ENCODE measurements at regions not wholly inside any gene's neighbourhood (a gene's known extent, or its start where the extent isn't known, plus 50 kb on each side); places are given as distances from the start of the nearest gene placed in this dataset.

DNA sequence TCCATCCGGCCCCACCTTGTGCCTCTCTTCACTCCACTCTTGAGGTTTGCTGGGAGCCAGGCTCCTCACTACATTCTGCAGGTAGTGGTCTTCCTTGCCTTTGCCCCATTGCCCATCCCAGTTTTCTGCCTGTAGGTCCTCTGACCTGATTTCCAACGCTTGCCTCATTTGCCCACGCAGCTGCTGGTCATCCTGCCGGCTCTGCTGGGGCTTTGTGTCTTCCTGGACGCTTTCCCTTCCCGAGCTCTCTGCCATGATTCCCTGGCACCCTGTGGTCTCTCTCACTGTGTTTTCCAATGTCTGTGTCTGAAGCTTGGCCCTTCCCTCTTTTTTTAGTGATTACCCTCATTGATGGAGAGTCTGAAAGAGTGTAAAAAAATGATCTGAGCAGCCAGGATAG, 451.6 kb downstream of the UTRN start:
- DNase-seq: no peak
- Mint-ChIP-seq H3K27me3 (no peaks in the 10 kb centered on the region), H3K4me3 (no peak overlapping the region), H3K36me3 (peaks cover 12 to 41% of the 10 kb centered on the region in 2 donors), H3K4me1 (no peaks in the 10 kb centered on the region), H3K9me3 (no peaks in the 10 kb centered on the region), H3K27ac (no peak overlapping the region)
- ATAC-seq (replicated peaks): no peak

DNA sequence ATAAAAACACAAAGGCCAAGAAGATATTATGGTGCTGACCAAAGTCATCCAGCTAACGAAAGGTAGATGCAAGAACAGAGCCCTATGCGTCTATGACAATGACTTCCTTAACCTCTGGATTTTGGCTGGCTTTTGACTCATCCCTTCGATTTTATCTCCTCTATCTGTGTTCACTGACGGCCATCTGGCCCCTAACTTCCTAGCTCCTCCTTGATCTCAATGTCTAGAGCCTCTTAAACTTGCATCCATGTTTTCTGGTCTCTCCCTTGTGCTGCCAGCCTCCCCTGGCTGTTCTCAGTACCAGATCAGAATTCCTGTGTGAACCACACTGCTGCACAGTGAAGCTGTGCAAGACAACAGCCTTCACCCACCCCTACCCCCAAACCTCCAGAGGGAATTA, 452.9 kb downstream of the UTRN start:
- DNase-seq (no peak), ATAC-seq (replicated peaks) (no peak)
- H3K36me3 Mint-ChIP-seq: peaks cover 12 to 36% of the 10 kb centered on the region in 2 donors
- H3K27ac Mint-ChIP-seq: peak overlapping the region; percentile 6
- H3K9me3 Mint-ChIP-seq: no peaks in the 10 kb centered on the region
- H3K4me1 Mint-ChIP-seq: no peaks in the 10 kb centered on the region
- H3K4me3 Mint-ChIP-seq: no peak overlapping the region
- H3K27me3 Mint-ChIP-seq: no peaks in the 10 kb centered on the region

DNA sequence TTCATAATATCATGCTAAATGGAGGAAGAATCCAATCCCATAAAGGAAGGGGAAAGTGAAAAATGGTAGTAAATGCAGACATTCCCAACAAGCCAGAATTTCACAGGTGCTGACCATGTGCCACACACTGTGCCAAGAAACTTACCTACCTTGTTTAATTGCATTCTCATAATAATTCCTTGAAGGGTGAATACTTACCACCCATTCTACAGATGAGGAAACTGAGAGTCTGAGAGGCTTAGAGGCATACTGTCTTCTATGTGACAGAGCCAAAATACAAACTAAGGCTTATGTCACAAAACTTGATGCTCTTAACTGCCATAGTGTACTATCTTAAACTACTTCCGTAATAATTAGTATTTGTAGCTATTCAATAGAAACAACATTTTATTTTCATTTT, 454.7 kb downstream of the UTRN start:
- H3K4me3 Mint-ChIP-seq: no peak overlapping the region
- H3K36me3 Mint-ChIP-seq: peaks cover 5 to 27% of the 10 kb centered on the region in 2 donors
- DNase-seq (no peak), ATAC-seq (replicated peaks) (no peak)
- no peak overlapping the region for H3K27ac Mint-ChIP-seq
- no peaks in the 10 kb centered on the region for H3K9me3 Mint-ChIP-seq
- H3K27me3 Mint-ChIP-seq: no peaks in the 10 kb centered on the region
- H3K4me1 Mint-ChIP-seq: peaks cover 0 to 1% of the 10 kb centered on the region in 2 donors

DNA sequence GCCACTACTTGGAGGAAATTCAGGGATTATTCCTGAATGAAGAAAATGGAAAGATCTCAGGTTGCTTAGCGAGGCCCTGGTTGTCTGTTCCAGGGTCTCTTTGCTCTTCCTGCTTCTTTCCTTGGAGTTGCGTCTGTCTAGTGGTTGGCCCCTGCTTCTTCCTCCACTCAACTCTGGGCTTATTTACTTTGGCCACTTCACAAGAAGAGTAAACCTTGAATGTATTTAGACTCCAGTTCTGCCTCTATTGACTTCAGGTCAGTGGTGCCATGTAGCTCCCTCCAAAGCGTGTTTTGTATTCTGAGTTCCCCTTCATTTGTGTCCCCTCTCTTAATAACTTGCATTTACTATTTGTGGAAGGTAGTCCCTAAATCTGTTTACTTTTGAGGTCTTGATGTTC, 456.5 kb downstream of the UTRN start:
- Mint-ChIP-seq H3K27ac (no peak overlapping the region), H3K9me3 (no peaks in the 10 kb centered on the region)

DNA sequence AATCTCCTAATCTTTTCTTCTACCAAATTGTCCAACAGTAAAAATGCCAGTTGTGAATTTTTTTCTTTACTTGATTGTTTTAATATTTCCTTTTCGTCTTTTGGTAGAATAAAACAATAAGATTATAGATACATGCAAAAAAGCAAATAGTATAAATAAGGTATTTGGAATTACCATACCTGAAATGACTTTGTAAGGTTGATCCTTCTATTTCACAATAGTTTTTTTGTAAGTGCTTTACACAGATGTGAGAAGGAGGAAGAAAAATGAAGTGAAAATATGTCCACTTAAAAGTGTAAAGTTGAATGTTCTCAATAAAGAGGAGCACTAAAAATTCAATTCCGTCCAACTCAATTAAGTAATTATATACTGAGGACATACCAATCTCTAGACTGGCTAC, 457.6 kb downstream of the UTRN start:
- Mint-ChIP-seq H3K9me3 (no peaks in the 10 kb centered on the region), H3K4me1 (peaks cover 0 to 4% of the 10 kb centered on the region in 2 donors), H3K27me3 (no peaks in the 10 kb centered on the region), H3K4me3 (no peak overlapping the region), H3K36me3 (peaks cover 5 to 13% of the 10 kb centered on the region in 2 donors), H3K27ac (no peak overlapping the region)
- ATAC-seq (replicated peaks): no peak
- no peak for DNase-seq

More for the DNA sequence above, 456.5 kb downstream of the UTRN start:
- ATAC-seq (replicated peaks): no peak
- Mint-ChIP-seq H3K4me1 (peaks cover 0 to 1% of the 10 kb centered on the region in 2 donors), H3K36me3 (peaks cover 5 to 20% of the 10 kb centered on the region in 2 donors), H3K4me3 (no peak overlapping the region), H3K27me3 (no peaks in the 10 kb centered on the region)
- DNase-seq: no peak

DNA sequence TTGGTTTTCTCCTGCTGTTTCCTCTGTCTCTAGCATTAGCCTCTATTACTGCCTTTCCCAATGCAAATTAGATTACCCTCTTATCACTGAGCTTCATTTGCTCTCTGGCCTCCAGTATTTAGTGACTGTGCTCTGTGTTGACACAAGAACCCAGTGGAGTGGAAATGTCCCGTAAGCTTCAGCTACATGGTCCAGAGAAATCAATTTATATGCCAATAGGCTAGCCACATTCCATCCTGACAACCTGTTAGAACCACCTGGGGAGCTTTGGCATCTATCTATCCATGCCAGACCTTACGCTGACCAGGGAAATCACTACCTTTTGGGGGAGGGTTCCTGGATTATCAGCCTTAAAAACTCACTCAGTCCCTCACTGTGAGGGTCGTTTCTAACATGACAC, 459.6 kb downstream of the UTRN start:
- H3K4me3 Mint-ChIP-seq: no peak overlapping the region
- no peaks in the 10 kb centered on the region for H3K27me3 Mint-ChIP-seq
- DNase-seq: no peak
- peaks cover 0 to 4% of the 10 kb centered on the region in 2 donors for H3K4me1 Mint-ChIP-seq
- no peaks in the 10 kb centered on the region for H3K9me3 Mint-ChIP-seq
- ATAC-seq (replicated peaks): no peak
- peaks cover 2 to 12% of the 10 kb centered on the region in 2 donors for H3K36me3 Mint-ChIP-seq
- H3K27ac Mint-ChIP-seq: no peak overlapping the region

DNA sequence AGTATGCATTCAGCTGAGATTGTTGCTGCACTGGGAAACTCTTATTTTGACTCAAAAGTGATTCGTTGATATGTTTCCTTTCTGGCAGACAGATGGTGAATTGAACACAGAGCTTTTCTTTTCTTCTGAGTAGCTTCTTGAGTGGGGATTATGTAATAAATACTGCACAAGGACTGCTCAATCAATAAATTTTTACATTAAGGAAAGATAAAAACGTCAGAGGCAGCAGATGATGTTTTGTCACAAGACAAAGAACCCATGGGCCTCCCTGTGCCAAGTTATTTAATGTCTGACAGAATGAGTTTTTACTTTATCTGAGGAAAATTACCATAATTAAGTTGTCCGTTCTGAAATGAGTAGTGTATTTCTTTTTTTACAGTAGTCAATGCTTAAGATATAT, 460.3 kb downstream of the UTRN start:
- H3K27ac Mint-ChIP-seq: no peak overlapping the region
- peaks cover 0 to 4% of the 10 kb centered on the region in 2 donors for H3K4me1 Mint-ChIP-seq
- H3K9me3 Mint-ChIP-seq: no peaks in the 10 kb centered on the region
- ATAC-seq (replicated peaks): no peak
- H3K4me3 Mint-ChIP-seq: no peak overlapping the region
- H3K27me3 Mint-ChIP-seq: no peaks in the 10 kb centered on the region
- no peak for DNase-seq
- peaks cover 5 to 17% of the 10 kb centered on the region in 2 donors for H3K36me3 Mint-ChIP-seq

DNA sequence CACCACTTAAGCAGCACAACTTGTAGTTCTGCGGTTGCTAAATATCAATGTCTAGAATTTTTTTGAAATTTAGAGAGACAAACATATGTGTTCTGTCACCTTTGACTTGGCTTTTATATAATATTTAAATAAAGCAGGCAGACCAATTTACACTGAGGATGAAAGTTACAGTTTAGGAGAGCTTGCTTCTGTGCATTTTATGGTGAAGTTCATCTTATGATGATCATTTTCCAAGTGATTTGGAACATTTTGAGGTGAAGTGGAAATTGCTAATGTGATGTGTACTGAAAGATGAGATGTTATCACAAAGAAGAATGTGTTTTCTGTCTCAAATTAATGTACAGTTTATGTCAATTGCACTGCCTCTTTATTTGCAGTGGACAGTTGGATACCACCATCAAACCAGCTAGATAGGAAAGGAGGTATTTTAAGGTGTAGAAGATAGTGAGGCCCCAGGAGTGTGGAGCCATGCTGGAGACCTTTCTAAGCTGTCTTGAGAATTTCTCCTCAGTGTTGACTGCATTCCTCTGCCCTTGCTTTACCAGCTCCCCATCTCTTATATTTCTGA, 461.9 kb downstream of the UTRN start:
- Mint-ChIP-seq H3K9me3 (no peaks in the 10 kb centered on the region), H3K36me3 (peaks cover 8 to 15% of the 10 kb centered on the region in 2 donors), H3K4me3 (no peak overlapping the region), H3K4me1 (peaks cover 0 to 6% of the 10 kb centered on the region in 2 donors), H3K27ac (no peak overlapping the region), H3K27me3 (no peaks in the 10 kb centered on the region)
- no peak for DNase-seq
- no peak for ATAC-seq (replicated peaks)

DNA sequence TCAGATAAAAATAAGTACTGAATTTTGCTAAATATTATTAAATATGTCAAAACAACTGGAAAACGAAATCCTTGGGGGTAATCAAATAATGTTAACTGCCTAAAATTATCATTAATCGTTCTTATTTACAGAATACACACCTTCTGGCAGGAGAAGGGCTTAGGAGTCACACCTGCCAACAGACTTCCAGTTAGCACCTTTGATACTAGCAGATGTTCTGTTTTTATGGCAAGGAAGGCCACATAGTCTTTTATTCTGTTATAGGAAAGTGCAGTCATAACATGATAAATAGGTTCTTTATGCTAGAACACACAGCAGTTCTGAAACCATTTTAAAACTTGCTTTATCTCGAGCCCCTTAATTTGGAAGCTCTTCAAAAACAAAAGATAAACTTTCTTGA, 464.1 kb downstream of the UTRN start:
- Mint-ChIP-seq H3K27ac (no peak overlapping the region), H3K9me3 (no peaks in the 10 kb centered on the region), H3K4me3 (no peak overlapping the region), H3K4me1 (peaks cover 15 to 18% of the 10 kb centered on the region in 2 donors), H3K27me3 (no peaks in the 10 kb centered on the region), H3K36me3 (peaks cover 20 to 31% of the 10 kb centered on the region in 2 donors)
- ATAC-seq (replicated peaks): no peak
- no peak for DNase-seq

DNA sequence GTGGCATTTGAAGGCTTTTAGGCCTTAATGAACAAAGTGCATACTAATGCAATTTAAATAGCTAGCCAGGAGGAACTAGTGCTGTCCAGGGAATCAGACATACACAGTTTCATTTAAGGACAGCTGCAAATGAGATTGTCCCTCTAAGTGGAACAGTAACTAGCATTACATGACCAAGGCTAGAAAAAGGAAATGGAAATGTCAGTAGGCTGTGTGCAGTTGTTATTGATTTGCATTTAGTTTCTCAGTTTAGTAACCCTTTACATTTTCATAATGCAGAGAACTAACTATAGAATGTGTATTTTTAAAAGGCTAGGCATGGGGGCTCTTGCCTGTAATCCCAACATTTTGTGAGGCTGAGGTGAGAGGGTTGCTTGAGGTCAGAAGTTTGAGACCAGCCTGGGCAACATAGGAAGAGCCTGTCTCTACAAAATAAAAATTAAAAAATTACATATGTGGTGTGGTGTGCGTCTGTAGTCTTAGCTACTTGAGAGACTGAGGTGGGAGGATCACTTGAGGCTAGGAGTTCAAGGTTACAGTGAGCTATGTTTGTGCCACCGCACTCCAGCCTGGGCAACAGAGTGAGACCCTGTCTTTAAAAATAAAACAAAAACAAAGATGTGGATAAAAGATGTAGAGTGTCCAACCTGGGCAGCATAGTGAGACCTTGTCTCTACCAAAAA, 468.0 kb downstream of the UTRN start:
- Mint-ChIP-seq H3K27me3 (no peaks in the 10 kb centered on the region), H3K9me3 (no peaks in the 10 kb centered on the region), H3K27ac (peak overlapping the region; percentile 88), H3K4me3 (peak overlapping the region; percentile 30 to 67), H3K36me3 (peaks cover 20 to 33% of the 10 kb centered on the region in 2 donors), H3K4me1 (peaks cover 18 to 29% of the 10 kb centered on the region in 2 donors)
- ATAC-seq (replicated peaks) (peak; percentile 81 to 88), DNase-seq (no peak)

DNA sequence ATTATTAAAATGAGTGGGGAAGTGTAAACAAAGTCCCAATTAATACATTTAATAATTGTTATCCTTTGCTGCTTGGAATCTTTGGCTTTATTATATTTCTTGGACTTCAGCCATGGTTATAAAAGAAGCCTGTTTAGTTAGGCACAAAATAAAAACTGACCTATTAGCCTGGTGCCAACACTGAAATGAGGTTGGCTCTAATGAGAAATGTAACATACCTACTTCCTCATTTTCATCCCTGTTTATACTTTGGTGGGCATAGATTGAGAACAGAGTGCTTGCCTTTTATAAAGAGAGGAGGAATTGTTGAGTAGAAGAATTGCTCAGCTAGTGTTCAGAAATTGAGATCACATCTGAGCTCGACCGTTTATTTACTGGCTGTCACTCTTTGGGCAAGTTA, 471.3 kb downstream of the UTRN start:
- peak; percentile 60 to 69 for ATAC-seq (replicated peaks)
- Mint-ChIP-seq H3K9me3 (no peaks in the 10 kb centered on the region), H3K4me1 (peaks cover 15 to 29% of the 10 kb centered on the region in 2 donors), H3K36me3 (peaks cover 15 to 24% of the 10 kb centered on the region in 2 donors), H3K27me3 (no peaks in the 10 kb centered on the region), H3K27ac (no peak overlapping the region), H3K4me3 (no peak overlapping the region)
- DNase-seq: no peak

DNA sequence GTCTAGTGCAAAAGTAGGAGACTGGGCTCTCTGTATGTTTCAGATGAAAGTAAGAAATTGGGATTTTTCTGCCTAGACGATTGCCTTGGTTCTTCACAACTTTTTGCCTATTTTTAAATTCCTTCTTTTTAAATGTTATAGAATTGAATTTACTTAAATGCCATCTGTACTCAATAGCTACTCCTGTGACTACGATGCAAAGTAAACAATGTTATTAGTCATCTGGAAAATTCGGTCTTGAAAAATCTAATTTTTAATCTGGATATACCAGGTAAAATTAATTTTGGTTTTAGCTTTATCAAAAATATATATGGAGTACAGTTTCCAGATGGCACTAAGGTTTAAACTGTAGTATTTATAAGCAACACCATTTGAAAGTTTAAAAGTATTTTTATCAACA, 472.2 kb downstream of the UTRN start:
- Mint-ChIP-seq H3K4me3 (no peak overlapping the region), H3K9me3 (no peaks in the 10 kb centered on the region), H3K27me3 (no peaks in the 10 kb centered on the region), H3K36me3 (peaks cover 15 to 24% of the 10 kb centered on the region in 2 donors), H3K4me1 (peaks cover 15 to 29% of the 10 kb centered on the region in 2 donors), H3K27ac (no peak overlapping the region)
- ATAC-seq (replicated peaks) (no peak), DNase-seq (no peak)

DNA sequence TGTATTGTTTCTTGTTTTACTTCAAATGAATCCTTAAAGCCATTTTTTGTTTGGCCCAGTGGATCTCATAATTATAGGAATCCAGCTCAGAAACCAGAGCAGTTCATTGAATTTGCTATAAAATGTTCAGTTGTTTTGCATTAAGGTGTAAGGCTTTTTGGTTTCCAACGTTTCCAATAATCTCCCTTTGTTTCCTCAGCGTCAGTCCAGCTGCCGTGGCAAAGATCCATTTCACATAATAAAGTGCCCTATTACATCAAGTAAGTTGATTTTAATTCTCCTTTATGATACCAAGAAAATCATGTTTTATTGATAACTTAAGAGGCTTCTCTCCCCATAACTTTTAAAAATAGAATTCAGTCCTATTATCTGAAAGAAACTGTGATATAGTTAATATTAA, 472.6 kb downstream of the UTRN start:
- H3K36me3 Mint-ChIP-seq: peaks cover 14 to 22% of the 10 kb centered on the region in 2 donors
- no peak for DNase-seq
- no peaks in the 10 kb centered on the region for H3K27me3 Mint-ChIP-seq
- no peak for ATAC-seq (replicated peaks)
- H3K4me1 Mint-ChIP-seq: peaks cover 13 to 26% of the 10 kb centered on the region in 2 donors
- no peaks in the 10 kb centered on the region for H3K9me3 Mint-ChIP-seq
- no peak overlapping the region for H3K4me3 Mint-ChIP-seq
- H3K27ac Mint-ChIP-seq: no peak overlapping the region

DNA sequence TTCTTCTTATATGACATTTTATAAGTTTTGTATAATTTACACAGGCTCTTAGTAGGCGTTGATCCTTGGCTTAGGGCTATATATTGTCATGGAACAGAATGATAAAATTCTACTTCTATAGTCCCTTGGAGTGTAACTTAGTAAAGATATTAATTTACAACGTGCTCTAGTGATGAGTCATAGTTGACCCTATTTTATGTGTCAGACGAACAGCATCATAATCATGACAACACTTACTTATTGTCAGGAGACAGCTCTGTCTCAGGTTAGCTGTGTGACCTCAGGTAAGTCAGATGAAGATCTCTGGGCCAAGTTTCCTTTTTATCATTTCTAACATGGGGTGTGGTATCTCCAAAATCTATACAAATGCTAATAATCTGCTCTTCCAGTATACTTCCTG, 473.5 kb downstream of the UTRN start:
- no peak overlapping the region for H3K27ac Mint-ChIP-seq
- peaks cover 8 to 17% of the 10 kb centered on the region in 2 donors for H3K4me1 Mint-ChIP-seq
- DNase-seq: no peak
- no peak for ATAC-seq (replicated peaks)
- H3K9me3 Mint-ChIP-seq: no peaks in the 10 kb centered on the region
- peaks cover 8 to 18% of the 10 kb centered on the region in 2 donors for H3K36me3 Mint-ChIP-seq
- no peaks in the 10 kb centered on the region for H3K27me3 Mint-ChIP-seq
- no peak overlapping the region for H3K4me3 Mint-ChIP-seq

DNA sequence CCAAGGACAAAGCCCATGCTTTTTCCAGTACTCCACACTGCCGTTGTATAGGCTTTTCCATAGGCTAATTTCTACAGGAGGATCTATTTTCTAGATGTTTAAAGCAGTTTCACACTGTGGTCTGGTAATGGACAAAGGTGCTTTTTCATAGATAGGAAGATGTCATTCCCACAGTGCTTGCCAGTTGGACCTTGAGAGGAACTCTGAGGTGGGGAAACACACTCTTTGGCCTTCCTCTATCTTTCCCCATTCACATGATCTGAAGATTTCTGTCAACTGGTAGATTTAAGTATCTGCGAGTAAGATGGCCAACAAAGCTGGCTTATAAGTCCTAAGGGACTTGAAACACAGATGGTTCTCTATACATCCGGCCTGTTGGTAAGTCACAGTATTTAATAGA, 477.3 kb downstream of the UTRN start:
- no peak for DNase-seq
- H3K4me3 Mint-ChIP-seq: no peak overlapping the region
- ATAC-seq (replicated peaks): no peak
- H3K27me3 Mint-ChIP-seq: no peaks in the 10 kb centered on the region
- no peak overlapping the region for H3K27ac Mint-ChIP-seq
- H3K9me3 Mint-ChIP-seq: no peaks in the 10 kb centered on the region
- peaks cover 6 to 19% of the 10 kb centered on the region in 2 donors for H3K36me3 Mint-ChIP-seq
- peaks cover 0 to 7% of the 10 kb centered on the region in 2 donors for H3K4me1 Mint-ChIP-seq
